Caco-2 (cell line): ENCODE measurements at regions not wholly inside any gene's neighbourhood (a gene's known extent, or its start where the extent isn't known, plus 50 kb on each side); places are given as distances from the start of the nearest gene placed in this dataset.

Experiments used
- BruUV-seq: library from RNA; stranded (reverse); fragments of 400-500 nt; replicated peaks from 2 replicates; lab custom pipeline; 2021; lab: Mats Ljungman, UMichigan
- CTCF ChIA-PET: fragments of 300-600 bp; sonication (Branson Sonifier 250); formaldehyde crosslinking; loops from one replicate; lab custom pipeline; 2022; ENCODE audit warnings: antibody characterized with exemption; lab: Charles Lee
- POLR2A ChIA-PET: fragments of 300-600 bp; sonication (Branson Sonifier 250); formaldehyde crosslinking; loops from one replicate; lab custom pipeline; 2022; ENCODE audit warnings: antibody characterized with exemption; lab: Charles Lee
- DNase-seq, 2 experiments: peaks; one replicate each; pipeline versions ENCODE4 v3.0.0 to v3.0.0-alpha.2; 2020 to 2022
- H3K27me3 ChIP-seq: replicated peaks from 2 replicates; pipeline ENCODE4 v1.6.0; 2011; ENCODE audit warnings: low read length; ENCODE audit not compliant: control insufficient read depth, insufficient read depth
- H3K36me3 ChIP-seq: 2 replicates; pipeline ENCODE4 v1.5.1; 2011; ENCODE audit warnings: low read length; ENCODE audit not compliant: control insufficient read depth, insufficient read depth
- H3K4me1 ChIP-seq: fragments of 250-450 bp; sonication (Bioruptor Pico); 2 replicates; pipeline ENCODE4 v1.5.1; 2020; ENCODE audit warnings: mild to moderate bottlenecking
- H3K4me3 ChIP-seq: 2 replicates; pipeline ENCODE4 v1.5.1; 2011; ENCODE audit warnings: low read depth, mild to moderate bottlenecking, control low read depth, low read length
- H3K9me3 ChIP-seq: fragments of 250-450 bp; sonication (Bioruptor Pico); 2 replicates; pipeline ENCODE4 v1.5.1; 2020; ENCODE audit warnings: mild to moderate bottlenecking, moderate library complexity
- H3K27ac Mint-ChIP-seq: one replicate; pipeline ENCODE4 v1.8.0; 2022; ENCODE audit warnings: mixed read lengths; ENCODE audit not compliant: unreplicated experiment
- H3K27me3 Mint-ChIP-seq: one replicate; pipeline ENCODE4 v1.8.0; 2022; ENCODE audit warnings: mixed read lengths; ENCODE audit not compliant: insufficient read depth, unreplicated experiment
- H3K36me3 Mint-ChIP-seq: one replicate; pipeline ENCODE4 v1.8.0; 2022; ENCODE audit warnings: mild to moderate bottlenecking, mixed read lengths; ENCODE audit not compliant: insufficient read depth, unreplicated experiment
- H3K4me1 Mint-ChIP-seq: one replicate; pipeline ENCODE4 v1.8.0; 2022; ENCODE audit warnings: low read depth, mixed read lengths; ENCODE audit not compliant: unreplicated experiment
- H3K4me3 Mint-ChIP-seq: one replicate; pipeline ENCODE4 v1.8.0; 2022; ENCODE audit warnings: mild to moderate bottlenecking, moderate library complexity, mixed read lengths; ENCODE audit not compliant: unreplicated experiment
- H3K9me3 Mint-ChIP-seq: one replicate; pipeline ENCODE4 v1.8.0; 2022; ENCODE audit warnings: mixed read lengths; ENCODE audit not compliant: unreplicated experiment
- CTCF ChIP-seq, 2 experiments: fragments of 200-600 bp in 1 of 2; IDR thresholded peaks; 1 replicate in 1 of 2; 2 replicates in 1 of 2; pipeline versions ENCODE4 v1.5.1 to v1.8.0; 2011 to 2022; ENCODE audit warnings: antibody characterized with exemption in 1 of 2, control low read depth in 1 of 2, inconsistent platforms in 1 of 2, low read depth in 1 of 2, low read length in 1 of 2, mild to moderate bottlenecking in 1 of 2, moderate library complexity in 1 of 2; ENCODE audit not compliant: insufficient read depth in 1 of 2, severe bottlenecking in 1 of 2, unreplicated experiment in 1 of 2
- intact Hi-C: fragments of 100-400 bp; cut with micrococcal nuclease; formaldehyde crosslinking; loops from one replicate; pipeline ENCODE4 v1.10.0; 2022; ENCODE audit not compliant: unreplicated experiment

GRCh38 chr5:29412979-29413378 lies 1780.5 kb upstream of the CDH6 start:
- H3K4me1 Mint-ChIP-seq, result no peaks in the 10 kb centered on the region
- H3K4me1 ChIP-seq, result no peaks in the 10 kb centered on the region
- H3K9me3 Mint-ChIP-seq, result no peaks in the 10 kb centered on the region
- TF ChIP-seq CTCF (IDR thresholded peaks at IDR 0.05; ENCODE audit: insufficient read depth in 1 of 2, low read depth in 1 of 2, low read length in 1 of 2, severe bottlenecking in 1 of 2, unreplicated experiment in 1 of 2), result no peak
- no peaks in the 10 kb centered on the region for H3K9me3 ChIP-seq
- intact Hi-C loops, result no loop called here
- no peaks in the 10 kb centered on the region for H3K36me3 ChIP-seq
- H3K27me3 ChIP-seq, result no peaks in the 10 kb centered on the region
- POLR2A ChIA-PET, result no interaction called here
- H3K27me3 Mint-ChIP-seq, result no peaks in the 10 kb centered on the region
- no peak overlapping the region for H3K27ac Mint-ChIP-seq
- no TSS peak for BruUV-seq
- H3K4me3 ChIP-seq, result no peak overlapping the region
- CTCF ChIA-PET, result no interaction called here
- H3K4me3 Mint-ChIP-seq, result no peak overlapping the region
- no peak for DNase-seq
- no peaks in the 10 kb centered on the region for H3K36me3 Mint-ChIP-seq

GRCh38 chr5:29402270-29402669 lies 1791.2 kb upstream of the CDH6 start:
- POLR2A ChIA-PET, result no interaction called here
- no peaks in the 10 kb centered on the region for H3K27me3 ChIP-seq
- H3K36me3 ChIP-seq, result no peaks in the 10 kb centered on the region
- Mint-ChIP-seq H3K9me3 (peaks cover 22% of the 10 kb centered on the region), H3K27me3 (no peaks in the 10 kb centered on the region), H3K36me3 (no peaks in the 10 kb centered on the region), H3K4me3 (no peak overlapping the region), H3K4me1 (no peaks in the 10 kb centered on the region), H3K27ac (no peak overlapping the region)
- no peak overlapping the region for H3K4me3 ChIP-seq
- intact Hi-C loops, result no loop called here
- DNase-seq, result no peak
- H3K4me1 ChIP-seq, result no peaks in the 10 kb centered on the region
- H3K9me3 ChIP-seq, result no peaks in the 10 kb centered on the region
- CTCF ChIA-PET, result no interaction called here
- no peak for TF ChIP-seq CTCF (IDR thresholded peaks at IDR 0.05; ENCODE audit: insufficient read depth in 1 of 2, low read depth in 1 of 2, low read length in 1 of 2, severe bottlenecking in 1 of 2, unreplicated experiment in 1 of 2)
- BruUV-seq, result no TSS peak

GRCh38 chr5:29389993-29390392 lies 1803.5 kb upstream of the CDH6 start:
- CTCF ChIA-PET, result no interaction called here

More at GRCh38 chr5:29389993-29390392, 1803.5 kb upstream of the CDH6 start:
- Mint-ChIP-seq H3K9me3 (peaks cover 8% of the 10 kb centered on the region), H3K4me1 (no peaks in the 10 kb centered on the region), H3K4me3 (no peak overlapping the region), H3K27ac (no peak overlapping the region), H3K36me3 (no peaks in the 10 kb centered on the region), H3K27me3 (no peaks in the 10 kb centered on the region)
- Histone ChIP-seq H3K27me3 (no peaks in the 10 kb centered on the region), H3K36me3 (no peaks in the 10 kb centered on the region), H3K4me3 (no peak overlapping the region), H3K4me1 (no peaks in the 10 kb centered on the region), H3K9me3 (no peaks in the 10 kb centered on the region)
- intact Hi-C loops, result no loop called here
- BruUV-seq, result no TSS peak
- TF ChIP-seq CTCF (IDR thresholded peaks at IDR 0.05; ENCODE audit: insufficient read depth in 1 of 2, low read depth in 1 of 2, low read length in 1 of 2, severe bottlenecking in 1 of 2, unreplicated experiment in 1 of 2), result no peak
- POLR2A ChIA-PET, result no interaction called here
- no peak for DNase-seq
